Astrocyte (in vitro differentiated cells and primary cell): ENCODE measurements at regions not wholly inside any gene's neighbourhood (a gene's known extent, or its start where the extent isn't known, plus 50 kb on each side); places are given as distances from the start of the nearest gene placed in this dataset.

Experiments used
- EZH2 ChIP-seq: IDR thresholded peaks from 2 replicates; pipeline ENCODE4 v1.6.1; 2012; ENCODE audit warnings: mild to moderate bottlenecking, low read length, inconsistent platforms; ENCODE audit not compliant: insufficient read depth
- TF ChIP-seq, protein P1 (sequence below): IDR thresholded peaks from 2 replicates; pipeline ENCODE4 v1.5.1; 2011; ENCODE audit warnings: low read depth, mild to moderate bottlenecking, inconsistent platforms, low read length, moderate library complexity; ENCODE audit not compliant: insufficient read depth

DNA sequence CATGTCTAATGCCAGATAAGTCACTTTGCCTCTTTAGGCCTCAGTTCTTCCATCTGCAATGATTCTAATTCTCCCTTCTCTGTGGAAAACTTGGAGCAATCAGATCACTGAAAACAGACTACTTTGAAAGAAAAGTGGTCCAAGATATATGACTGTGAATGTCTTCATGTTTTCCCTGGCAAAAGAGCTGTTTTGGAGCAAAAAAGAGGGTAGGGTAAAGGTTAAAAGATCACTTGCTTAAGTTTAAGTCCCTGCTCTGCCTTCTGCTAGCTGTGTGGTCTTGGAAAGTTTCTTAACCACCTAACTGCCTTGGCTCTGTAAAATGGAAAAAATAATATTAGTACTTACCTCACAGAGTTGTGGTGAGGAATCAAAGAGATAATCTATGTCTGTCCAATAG, 140.3 kb upstream of the PAK3 start:
- TF ChIP-seq, protein P1, sequence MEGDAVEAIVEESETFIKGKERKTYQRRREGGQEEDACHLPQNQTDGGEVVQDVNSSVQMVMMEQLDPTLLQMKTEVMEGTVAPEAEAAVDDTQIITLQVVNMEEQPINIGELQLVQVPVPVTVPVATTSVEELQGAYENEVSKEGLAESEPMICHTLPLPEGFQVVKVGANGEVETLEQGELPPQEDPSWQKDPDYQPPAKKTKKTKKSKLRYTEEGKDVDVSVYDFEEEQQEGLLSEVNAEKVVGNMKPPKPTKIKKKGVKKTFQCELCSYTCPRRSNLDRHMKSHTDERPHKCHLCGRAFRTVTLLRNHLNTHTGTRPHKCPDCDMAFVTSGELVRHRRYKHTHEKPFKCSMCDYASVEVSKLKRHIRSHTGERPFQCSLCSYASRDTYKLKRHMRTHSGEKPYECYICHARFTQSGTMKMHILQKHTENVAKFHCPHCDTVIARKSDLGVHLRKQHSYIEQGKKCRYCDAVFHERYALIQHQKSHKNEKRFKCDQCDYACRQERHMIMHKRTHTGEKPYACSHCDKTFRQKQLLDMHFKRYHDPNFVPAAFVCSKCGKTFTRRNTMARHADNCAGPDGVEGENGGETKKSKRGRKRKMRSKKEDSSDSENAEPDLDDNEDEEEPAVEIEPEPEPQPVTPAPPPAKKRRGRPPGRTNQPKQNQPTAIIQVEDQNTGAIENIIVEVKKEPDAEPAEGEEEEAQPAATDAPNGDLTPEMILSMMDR: no peak
- TF ChIP-seq EZH2: no peak
